ENCODE measurements at regions not wholly inside any gene's neighbourhood (a gene's known extent, or its start where the extent isn't known, plus 50 kb on each side); places are given as distances from the start of the nearest gene placed in this dataset.

DNA sequence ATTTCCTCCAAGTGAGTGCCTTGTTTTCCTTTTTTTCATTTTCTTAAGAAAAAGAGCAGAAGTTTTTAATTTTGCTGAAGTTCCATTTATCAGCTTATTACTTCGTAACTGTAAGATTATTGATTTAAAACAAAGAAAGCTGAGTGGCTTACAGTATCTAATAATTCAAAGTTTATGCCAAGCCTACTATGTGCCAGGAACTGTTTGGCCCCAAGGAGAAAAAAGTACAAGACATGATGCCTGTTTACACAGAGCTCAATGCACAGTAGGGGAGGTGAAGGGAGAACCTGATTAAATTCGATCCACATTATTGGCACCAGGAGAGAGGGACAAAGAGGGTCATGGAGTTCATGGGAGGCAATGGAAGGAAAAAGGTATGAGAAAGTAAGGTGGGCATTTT is 419.3 kb upstream of the ZMIZ1 start:
- H3K27me3 ChIP-seq (ENCODE audit: insufficient read depth, poor library complexity, severe bottlenecking), result peaks cover 17% of the 10 kb centered on the region
- no peaks in the 10 kb centered on the region for H3K36me3 ChIP-seq (ENCODE audit: low read depth)
- no peak overlapping the region for H3K27ac ChIP-seq (ENCODE audit: poor library complexity, severe bottlenecking)
- DNase-seq (ENCODE audit: low spot score) (no peak), ATAC-seq (ENCODE audit: low read depth) (no peak)
- H3K4me3 ChIP-seq (ENCODE audit: severe bottlenecking), result no peak overlapping the region
- TF ChIP-seq, protein P1, sequence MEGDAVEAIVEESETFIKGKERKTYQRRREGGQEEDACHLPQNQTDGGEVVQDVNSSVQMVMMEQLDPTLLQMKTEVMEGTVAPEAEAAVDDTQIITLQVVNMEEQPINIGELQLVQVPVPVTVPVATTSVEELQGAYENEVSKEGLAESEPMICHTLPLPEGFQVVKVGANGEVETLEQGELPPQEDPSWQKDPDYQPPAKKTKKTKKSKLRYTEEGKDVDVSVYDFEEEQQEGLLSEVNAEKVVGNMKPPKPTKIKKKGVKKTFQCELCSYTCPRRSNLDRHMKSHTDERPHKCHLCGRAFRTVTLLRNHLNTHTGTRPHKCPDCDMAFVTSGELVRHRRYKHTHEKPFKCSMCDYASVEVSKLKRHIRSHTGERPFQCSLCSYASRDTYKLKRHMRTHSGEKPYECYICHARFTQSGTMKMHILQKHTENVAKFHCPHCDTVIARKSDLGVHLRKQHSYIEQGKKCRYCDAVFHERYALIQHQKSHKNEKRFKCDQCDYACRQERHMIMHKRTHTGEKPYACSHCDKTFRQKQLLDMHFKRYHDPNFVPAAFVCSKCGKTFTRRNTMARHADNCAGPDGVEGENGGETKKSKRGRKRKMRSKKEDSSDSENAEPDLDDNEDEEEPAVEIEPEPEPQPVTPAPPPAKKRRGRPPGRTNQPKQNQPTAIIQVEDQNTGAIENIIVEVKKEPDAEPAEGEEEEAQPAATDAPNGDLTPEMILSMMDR (IDR thresholded peaks at IDR 0.05; ENCODE audit: poor library complexity, severe bottlenecking), result no peak
- H3K9me3 ChIP-seq (ENCODE audit: severe bottlenecking), result no peaks in the 10 kb centered on the region
- H3K4me1 ChIP-seq (ENCODE audit: insufficient read depth, poor library complexity, severe bottlenecking), result no peaks in the 10 kb centered on the region

DNA sequence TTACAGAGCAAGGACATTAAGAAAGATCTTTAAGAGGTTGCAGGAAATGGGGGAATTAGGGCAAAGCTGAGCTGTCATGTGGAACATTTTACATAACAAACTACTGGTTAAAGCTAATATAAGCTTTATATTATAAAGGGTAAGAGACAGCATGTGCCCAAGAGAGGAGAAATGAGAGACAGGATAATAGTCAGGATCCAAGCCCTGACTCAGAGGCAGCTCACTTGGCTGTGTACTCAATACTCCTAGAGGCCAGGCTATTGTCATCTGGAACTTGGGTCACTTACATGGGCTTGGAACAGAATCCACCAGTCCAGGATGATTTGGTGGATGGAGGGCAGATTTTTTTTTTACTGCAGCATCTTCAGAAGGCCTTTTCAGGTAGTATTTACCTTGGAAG is 418.6 kb upstream of the ZMIZ1 start:
- ATAC-seq (ENCODE audit: low read depth), result no peak
- Histone ChIP-seq H3K4me1 (ENCODE audit: insufficient read depth, poor library complexity, severe bottlenecking) (no peaks in the 10 kb centered on the region), H3K9me3 (ENCODE audit: severe bottlenecking) (no peaks in the 10 kb centered on the region), H3K27me3 (ENCODE audit: insufficient read depth, poor library complexity, severe bottlenecking) (peaks cover 19% of the 10 kb centered on the region), H3K27ac (ENCODE audit: poor library complexity, severe bottlenecking) (no peak overlapping the region), H3K4me3 (ENCODE audit: severe bottlenecking) (no peak overlapping the region), H3K36me3 (ENCODE audit: low read depth) (no peaks in the 10 kb centered on the region)
- TF ChIP-seq, protein P1 (IDR thresholded peaks at IDR 0.05; ENCODE audit: poor library complexity, severe bottlenecking), result no peak
- no peak for DNase-seq (ENCODE audit: low spot score)

DNA sequence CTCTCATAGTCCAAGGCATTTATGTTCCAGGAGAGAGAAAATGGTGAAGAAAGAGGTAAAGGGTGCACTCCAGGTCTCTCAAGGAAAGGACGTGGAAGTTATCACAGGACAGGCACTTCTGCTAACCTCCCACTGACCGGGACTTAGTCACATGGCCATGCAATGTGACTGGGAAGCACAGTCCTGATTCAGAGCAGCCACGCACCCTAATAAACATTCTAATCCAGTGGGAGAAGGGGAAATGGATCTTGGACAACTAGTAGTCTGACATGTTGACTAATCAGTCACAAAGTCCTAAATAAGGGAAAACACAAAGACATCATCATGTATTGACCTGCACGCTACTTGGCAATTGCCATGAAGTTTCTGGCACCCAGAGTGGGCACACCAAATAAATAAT is 417.5 kb upstream of the ZMIZ1 start:
- Histone ChIP-seq H3K36me3 (ENCODE audit: low read depth) (no peaks in the 10 kb centered on the region), H3K27ac (ENCODE audit: poor library complexity, severe bottlenecking) (no peak overlapping the region), H3K9me3 (ENCODE audit: severe bottlenecking) (no peaks in the 10 kb centered on the region), H3K27me3 (ENCODE audit: insufficient read depth, poor library complexity, severe bottlenecking) (peaks cover 19% of the 10 kb centered on the region), H3K4me1 (ENCODE audit: insufficient read depth, poor library complexity, severe bottlenecking) (no peaks in the 10 kb centered on the region), H3K4me3 (ENCODE audit: severe bottlenecking) (no peak overlapping the region)
- DNase-seq (ENCODE audit: low spot score) (no peak), ATAC-seq (ENCODE audit: low read depth) (no peak)
- TF ChIP-seq, protein P1 (IDR thresholded peaks at IDR 0.05; ENCODE audit: poor library complexity, severe bottlenecking), result no peak

DNA sequence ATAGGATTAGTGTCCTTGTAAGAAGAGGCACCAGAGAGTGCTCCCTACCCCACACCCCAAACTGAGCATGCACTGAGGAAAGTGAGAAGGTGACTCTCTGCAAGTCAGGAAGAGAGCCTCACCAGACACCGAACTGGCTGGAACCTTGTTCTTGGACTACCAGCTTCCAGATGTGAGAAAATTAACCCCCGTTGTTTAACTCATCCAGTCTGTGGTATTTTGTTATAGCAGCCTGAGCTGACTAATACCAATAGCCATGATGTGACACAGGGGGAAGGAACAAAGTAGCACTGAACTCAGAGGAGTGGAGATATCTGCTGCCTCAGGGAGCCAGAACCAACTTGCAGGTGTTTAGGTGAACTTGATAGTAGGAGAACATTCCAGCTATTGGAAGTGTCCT is 415.2 kb upstream of the ZMIZ1 start:
- DNase-seq (ENCODE audit: low spot score) (no peak), ATAC-seq (ENCODE audit: low read depth) (no peak)
- Histone ChIP-seq H3K9me3 (ENCODE audit: severe bottlenecking) (no peaks in the 10 kb centered on the region), H3K27ac (ENCODE audit: poor library complexity, severe bottlenecking) (no peak overlapping the region), H3K4me1 (ENCODE audit: insufficient read depth, poor library complexity, severe bottlenecking) (no peaks in the 10 kb centered on the region), H3K27me3 (ENCODE audit: insufficient read depth, poor library complexity, severe bottlenecking) (peaks cover 19% of the 10 kb centered on the region), H3K36me3 (ENCODE audit: low read depth) (no peaks in the 10 kb centered on the region), H3K4me3 (ENCODE audit: severe bottlenecking) (no peak overlapping the region)
- TF ChIP-seq, protein P1 (IDR thresholded peaks at IDR 0.05; ENCODE audit: poor library complexity, severe bottlenecking), result no peak

DNA sequence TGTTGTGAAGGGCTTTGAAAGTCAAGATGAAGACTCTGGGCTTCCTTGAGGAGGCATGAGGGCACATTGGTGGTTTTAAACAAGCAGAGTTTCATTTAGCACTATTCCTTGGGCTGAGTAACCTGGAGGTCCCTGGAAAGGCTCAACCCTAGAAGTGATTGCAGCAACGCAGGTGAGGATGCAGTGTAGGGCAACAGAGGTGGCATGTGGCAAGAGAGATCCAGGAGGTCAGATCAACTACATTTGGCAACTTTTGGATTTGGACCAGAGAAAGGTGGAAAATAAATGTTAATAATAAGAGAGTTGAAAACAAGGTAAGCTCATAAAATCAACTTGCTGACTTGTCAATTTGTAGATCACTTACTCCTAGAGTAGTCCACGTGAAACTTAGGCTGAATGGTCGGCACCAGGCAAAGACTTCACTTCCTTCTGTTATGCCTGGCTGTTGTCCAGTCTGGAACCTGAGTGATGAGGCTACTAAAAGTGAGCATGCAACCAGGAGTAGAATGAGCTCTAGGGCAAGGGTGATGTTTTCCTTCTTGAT is 414.6 kb upstream of the ZMIZ1 start:
- Histone ChIP-seq H3K27ac (ENCODE audit: poor library complexity, severe bottlenecking) (no peak overlapping the region), H3K36me3 (ENCODE audit: low read depth) (no peaks in the 10 kb centered on the region), H3K9me3 (ENCODE audit: severe bottlenecking) (no peaks in the 10 kb centered on the region), H3K27me3 (ENCODE audit: insufficient read depth, poor library complexity, severe bottlenecking) (peaks cover 19% of the 10 kb centered on the region), H3K4me3 (ENCODE audit: severe bottlenecking) (no peak overlapping the region), H3K4me1 (ENCODE audit: insufficient read depth, poor library complexity, severe bottlenecking) (no peaks in the 10 kb centered on the region)
- no peak for DNase-seq (ENCODE audit: low spot score)
- TF ChIP-seq, protein P1 (IDR thresholded peaks at IDR 0.05; ENCODE audit: poor library complexity, severe bottlenecking), result no peak
- ATAC-seq (ENCODE audit: low read depth), result no peak
